Activated B cell treated with CpG ODN at 0.5 μM for 24 hours (primary cell): ENCODE measurements at regions not wholly inside any gene's neighbourhood (a gene's known extent, or its start where the extent isn't known, plus 50 kb on each side); places are given as distances from the start of the nearest gene placed in this dataset.

ENCODE experiments used
- ATAC-seq: fragments of 200-7000 bp; cut with Tn5 transposase; one replicate; pipeline ENCODE4 v1.10.0; 2021; ENCODE audit warnings: low read depth, mild to moderate bottlenecking, moderate library complexity
- CTCF ChIA-PET: fragments of 350-600 bp; sonication (Branson Sonifier 250); formaldehyde crosslinking; loops from one replicate; lab custom pipeline; 2021; ENCODE audit warnings: antibody characterized with exemption; lab: Charles Lee
- POLR2A ChIA-PET: fragments of 350-600 bp; sonication (Branson Sonifier 250); formaldehyde crosslinking; loops from one replicate; lab custom pipeline; 2021; ENCODE audit warnings: antibody characterized with exemption; lab: Charles Lee
- DNase-seq: peaks from one replicate; pipeline ENCODE4 v3.0.0; 2022
- H3K27ac Mint-ChIP-seq: one replicate; pipeline ENCODE4 v1.8.0; 2020; ENCODE audit warnings: mixed read lengths
- H3K27me3 Mint-ChIP-seq: one replicate; pipeline ENCODE4 v1.8.0; 2021; ENCODE audit warnings: mixed read lengths
- H3K36me3 Mint-ChIP-seq: one replicate; pipeline ENCODE4 v1.8.0; 2021; ENCODE audit warnings: low read depth, mixed read lengths
- H3K4me1 Mint-ChIP-seq: one replicate; pipeline ENCODE4 v1.8.0; 2021; ENCODE audit warnings: mixed read lengths
- H3K4me3 Mint-ChIP-seq: one replicate; pipeline ENCODE4 v1.8.0; 2020; ENCODE audit warnings: mild to moderate bottlenecking, mixed read lengths
- H3K9me3 Mint-ChIP-seq: one replicate; pipeline ENCODE4 v1.8.0; 2020; ENCODE audit warnings: mixed read lengths
- intact Hi-C: fragments of 100-400 bp; cut with micrococcal nuclease; formaldehyde crosslinking; loops from one replicate; pipeline ENCODE4 v1.15.1; 2024
- TF ChIP-seq, protein P1 (sequence below): fragments of 200-600 bp; IDR thresholded peaks from one replicate; pipeline ENCODE4 v1.8.0; 2022; ENCODE audit warnings: antibody characterized with exemption, mild to moderate bottlenecking

- DNase-seq (no peak), ATAC-seq (no peak)
- Mint-ChIP-seq H3K27ac (no peak overlapping the region), H3K27me3 (no peaks in the 10 kb centered on the region), H3K4me3 (no peak overlapping the region), H3K36me3 (no peaks in the 10 kb centered on the region), H3K4me1 (no peaks in the 10 kb centered on the region), H3K9me3 (peaks cover 4% of the 10 kb centered on the region)
- intact Hi-C loops: no loop called here
- POLR2A ChIA-PET: no interaction called here
- CTCF ChIA-PET: no interaction called here
- TF ChIP-seq, protein P1, sequence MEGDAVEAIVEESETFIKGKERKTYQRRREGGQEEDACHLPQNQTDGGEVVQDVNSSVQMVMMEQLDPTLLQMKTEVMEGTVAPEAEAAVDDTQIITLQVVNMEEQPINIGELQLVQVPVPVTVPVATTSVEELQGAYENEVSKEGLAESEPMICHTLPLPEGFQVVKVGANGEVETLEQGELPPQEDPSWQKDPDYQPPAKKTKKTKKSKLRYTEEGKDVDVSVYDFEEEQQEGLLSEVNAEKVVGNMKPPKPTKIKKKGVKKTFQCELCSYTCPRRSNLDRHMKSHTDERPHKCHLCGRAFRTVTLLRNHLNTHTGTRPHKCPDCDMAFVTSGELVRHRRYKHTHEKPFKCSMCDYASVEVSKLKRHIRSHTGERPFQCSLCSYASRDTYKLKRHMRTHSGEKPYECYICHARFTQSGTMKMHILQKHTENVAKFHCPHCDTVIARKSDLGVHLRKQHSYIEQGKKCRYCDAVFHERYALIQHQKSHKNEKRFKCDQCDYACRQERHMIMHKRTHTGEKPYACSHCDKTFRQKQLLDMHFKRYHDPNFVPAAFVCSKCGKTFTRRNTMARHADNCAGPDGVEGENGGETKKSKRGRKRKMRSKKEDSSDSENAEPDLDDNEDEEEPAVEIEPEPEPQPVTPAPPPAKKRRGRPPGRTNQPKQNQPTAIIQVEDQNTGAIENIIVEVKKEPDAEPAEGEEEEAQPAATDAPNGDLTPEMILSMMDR: no peak
Observed at GRCh38 chr16:5500526-5500925, 402.9 kb upstream of the EEF2KMT start.

DNA sequence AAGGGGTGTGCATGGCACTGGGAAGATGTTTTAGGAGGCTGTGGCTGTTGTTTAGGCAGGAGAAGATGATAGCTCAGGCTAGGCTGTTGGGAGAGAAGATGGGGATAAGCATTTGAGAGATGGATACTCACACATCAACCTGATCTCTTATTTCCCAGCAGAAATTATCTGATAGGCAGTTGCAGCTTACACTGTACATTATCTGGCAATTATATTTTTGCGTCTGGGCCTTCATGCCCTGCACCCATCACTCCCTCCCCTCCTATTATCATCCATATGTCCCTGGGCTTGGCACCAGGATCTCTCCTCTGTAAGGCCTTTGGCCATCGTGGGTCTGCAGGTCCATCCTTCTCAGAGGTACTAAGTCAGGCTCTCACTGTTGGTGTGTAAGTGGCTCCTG is 401.0 kb upstream of the EEF2KMT start:
- DNase-seq: no peak
- intact Hi-C loops: no loop called here
- TF ChIP-seq, protein P1: no peak
- ChIA-PET CTCF (no interaction called here), POLR2A (no interaction called here)
- H3K9me3 Mint-ChIP-seq: peaks cover 4% of the 10 kb centered on the region
- H3K27ac Mint-ChIP-seq: no peak overlapping the region
- no peaks in the 10 kb centered on the region for H3K36me3 Mint-ChIP-seq
- no peak overlapping the region for H3K4me3 Mint-ChIP-seq
- no peak for ATAC-seq
- H3K4me1 Mint-ChIP-seq: no peaks in the 10 kb centered on the region
- H3K27me3 Mint-ChIP-seq: no peaks in the 10 kb centered on the region

DNA sequence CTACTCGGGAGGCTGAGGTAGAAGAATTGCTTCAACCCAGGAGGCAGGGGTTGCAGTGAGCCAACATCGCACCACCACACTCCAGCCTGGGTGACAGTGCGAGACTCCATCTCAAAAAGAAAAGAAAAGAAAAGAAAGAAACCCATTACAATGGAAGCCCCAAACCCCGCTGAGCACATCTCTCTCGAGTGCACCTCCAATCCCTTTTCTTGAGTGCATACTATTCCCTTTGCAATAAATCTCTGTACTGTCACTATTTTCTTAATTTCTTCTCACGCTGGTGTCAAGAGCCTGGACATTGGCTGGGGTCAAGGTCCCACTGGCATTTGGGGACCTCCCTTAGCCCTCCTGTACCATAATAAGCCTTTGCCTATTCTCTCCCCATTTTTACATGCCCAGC is 398.4 kb upstream of the EEF2KMT start:
- Mint-ChIP-seq H3K27me3 (no peaks in the 10 kb centered on the region), H3K27ac (no peak overlapping the region), H3K4me1 (no peaks in the 10 kb centered on the region), H3K36me3 (no peaks in the 10 kb centered on the region), H3K9me3 (peaks cover 4% of the 10 kb centered on the region), H3K4me3 (no peak overlapping the region)
- POLR2A ChIA-PET: no interaction called here
- no peak for DNase-seq
- ATAC-seq: no peak
- CTCF ChIA-PET: no interaction called here
- intact Hi-C loops: no loop called here
- TF ChIP-seq, protein P1: no peak

- ATAC-seq: no peak
- ChIA-PET CTCF (no interaction called here), POLR2A (no interaction called here)
- Mint-ChIP-seq H3K4me1 (no peaks in the 10 kb centered on the region), H3K36me3 (no peaks in the 10 kb centered on the region), H3K27me3 (no peaks in the 10 kb centered on the region), H3K27ac (no peak overlapping the region), H3K9me3 (no peaks in the 10 kb centered on the region), H3K4me3 (no peak overlapping the region)
- intact Hi-C loops: no loop called here
- no peak for DNase-seq
- TF ChIP-seq, protein P1: no peak
Observed at GRCh38 chr16:5490499-5490898, 392.9 kb upstream of the EEF2KMT start.

GRCh38 chr16:5488581-5488980 is 391.0 kb upstream of the EEF2KMT start:
- no peak for ATAC-seq
- no peak overlapping the region for H3K4me3 Mint-ChIP-seq
- H3K36me3 Mint-ChIP-seq: no peaks in the 10 kb centered on the region
- H3K27me3 Mint-ChIP-seq: no peaks in the 10 kb centered on the region
- no peaks in the 10 kb centered on the region for H3K4me1 Mint-ChIP-seq
- ChIA-PET POLR2A (no interaction called here), CTCF (no interaction called here)
- intact Hi-C loops: no loop called here
- TF ChIP-seq, protein P1: no peak
- no peak overlapping the region for H3K27ac Mint-ChIP-seq
- no peaks in the 10 kb centered on the region for H3K9me3 Mint-ChIP-seq
- no peak for DNase-seq
